Smooth muscle cell (in vitro differentiated cells): ENCODE measurements at regions not wholly inside any gene's neighbourhood (a gene's known extent, or its start where the extent isn't known, plus 50 kb on each side); places are given as distances from the start of the nearest gene placed in this dataset.

ENCODE experiments used
- DNase-seq: peaks from one replicate; lab custom pipeline; 2025; ENCODE audit not compliant: unreplicated experiment; lab: John Stamatoyannopoulos, UW
- H2AFZ ChIP-seq: fragments of 200-600 bp; sonication (generic); 2 replicates; pipeline ENCODE4 v1.6.0; 2016; ENCODE audit warnings: antibody characterized with exemption, low read depth, mild to moderate bottlenecking
- H3F3A ChIP-seq: fragments of 200-600 bp; sonication (generic); 2 replicates; pipeline ENCODE4 v1.6.0; 2017; ENCODE audit warnings: antibody characterized with exemption, low read depth
- H3K27ac ChIP-seq: fragments of 200-600 bp; sonication (generic); 2 replicates; pipeline ENCODE4 v1.5.1; 2016; ENCODE audit warnings: low read depth, mild to moderate bottlenecking
- H3K27me3 ChIP-seq: fragments of 200-600 bp; sonication (generic); 2 replicates; pipeline ENCODE4 v1.6.1; 2016; ENCODE audit warnings: low read depth, mild to moderate bottlenecking
- H3K36me3 ChIP-seq: fragments of 200-600 bp; sonication (generic); 2 replicates; pipeline ENCODE4 v1.5.1; 2016; ENCODE audit warnings: low read depth
- H3K4me1 ChIP-seq: fragments of 200-600 bp; sonication (generic); 2 replicates; pipeline ENCODE4 v1.5.1; 2016; ENCODE audit warnings: low read depth
- H3K4me2 ChIP-seq: fragments of 200-600 bp; sonication (generic); 2 replicates; pipeline ENCODE4 v1.6.0; 2016; ENCODE audit warnings: mild to moderate bottlenecking
- H3K4me3 ChIP-seq: fragments of 200-600 bp; sonication (generic); 2 replicates; pipeline ENCODE4 v1.5.1; 2016; ENCODE audit warnings: mild to moderate bottlenecking
- H3K79me2 ChIP-seq: fragments of 200-600 bp; sonication (generic); 2 replicates; pipeline ENCODE4 v1.6.0; 2016; ENCODE audit warnings: low read depth, mild to moderate bottlenecking
- H3K9ac ChIP-seq: fragments of 200-600 bp; sonication (generic); 2 replicates; pipeline ENCODE4 v1.6.0; 2016; ENCODE audit warnings: low read depth
- H3K9me3 ChIP-seq: fragments of 200-600 bp; sonication (generic); replicated peaks from 2 replicates; pipeline ENCODE4 v1.5.1; 2016; ENCODE audit warnings: low read depth
- H4K20me1 ChIP-seq: fragments of 200-600 bp; sonication (generic); 2 replicates; pipeline ENCODE4 v1.6.0; 2016; ENCODE audit warnings: low read depth
- WGBS: methylation state at CpG from one replicate; pipeline ENCODE4 v1.1.7; 2016; ENCODE audit warnings: low lambda C conversion rate; 5-methylcytosine and 5-hydroxymethylcytosine counted together
- TF ChIP-seq, protein P1 (sequence below): fragments of 200-600 bp; sonication (generic); IDR thresholded peaks from 2 replicates; pipeline ENCODE4 v1.5.1; 2017; ENCODE audit warnings: borderline replicate concordance, mild to moderate bottlenecking, antibody characterized with exemption; ENCODE audit not compliant: insufficient read depth, poor library complexity, severe bottlenecking

- WGBS: 89% methylated on average over 1 of the region's 1 CpG
- TF ChIP-seq, protein P1, sequence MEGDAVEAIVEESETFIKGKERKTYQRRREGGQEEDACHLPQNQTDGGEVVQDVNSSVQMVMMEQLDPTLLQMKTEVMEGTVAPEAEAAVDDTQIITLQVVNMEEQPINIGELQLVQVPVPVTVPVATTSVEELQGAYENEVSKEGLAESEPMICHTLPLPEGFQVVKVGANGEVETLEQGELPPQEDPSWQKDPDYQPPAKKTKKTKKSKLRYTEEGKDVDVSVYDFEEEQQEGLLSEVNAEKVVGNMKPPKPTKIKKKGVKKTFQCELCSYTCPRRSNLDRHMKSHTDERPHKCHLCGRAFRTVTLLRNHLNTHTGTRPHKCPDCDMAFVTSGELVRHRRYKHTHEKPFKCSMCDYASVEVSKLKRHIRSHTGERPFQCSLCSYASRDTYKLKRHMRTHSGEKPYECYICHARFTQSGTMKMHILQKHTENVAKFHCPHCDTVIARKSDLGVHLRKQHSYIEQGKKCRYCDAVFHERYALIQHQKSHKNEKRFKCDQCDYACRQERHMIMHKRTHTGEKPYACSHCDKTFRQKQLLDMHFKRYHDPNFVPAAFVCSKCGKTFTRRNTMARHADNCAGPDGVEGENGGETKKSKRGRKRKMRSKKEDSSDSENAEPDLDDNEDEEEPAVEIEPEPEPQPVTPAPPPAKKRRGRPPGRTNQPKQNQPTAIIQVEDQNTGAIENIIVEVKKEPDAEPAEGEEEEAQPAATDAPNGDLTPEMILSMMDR: no peak
- no peak for DNase-seq
- no peak overlapping the region for H2AFZ ChIP-seq
- no peak overlapping the region for H3K9ac ChIP-seq
- no peaks in the 10 kb centered on the region for H3K9me3 ChIP-seq
- no peaks in the 10 kb centered on the region for H3K27me3 ChIP-seq
- no peaks in the 10 kb centered on the region for H4K20me1 ChIP-seq
- H3K27ac ChIP-seq: no peak overlapping the region
- H3K79me2 ChIP-seq: no peaks in the 10 kb centered on the region
- no peaks in the 10 kb centered on the region for H3F3A ChIP-seq
- no peak overlapping the region for H3K4me2 ChIP-seq
- H3K36me3 ChIP-seq: no peaks in the 10 kb centered on the region
- H3K4me3 ChIP-seq: no peak overlapping the region
- no peaks in the 10 kb centered on the region for H3K4me1 ChIP-seq
Observed at GRCh38 chr4:65960751-65961150, 290.5 kb upstream of the EPHA5 start.

DNA sequence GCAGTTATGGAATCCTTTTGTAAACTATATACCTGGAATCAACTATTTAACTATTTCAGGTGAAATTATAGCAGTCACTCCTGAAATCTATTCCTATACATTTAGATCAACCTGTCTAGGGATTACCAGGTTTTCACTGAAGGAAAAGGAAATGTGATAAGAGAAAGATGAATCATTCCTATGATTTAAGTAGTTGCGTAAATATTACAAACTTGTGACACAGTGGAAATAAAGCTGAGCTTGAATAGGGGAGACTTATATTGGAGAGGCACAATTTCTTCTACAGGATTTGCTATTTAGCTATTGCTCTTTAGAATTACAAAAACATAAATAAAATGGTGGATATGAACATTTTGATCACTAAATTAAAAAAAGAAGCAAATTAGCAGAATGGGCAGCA, 284.1 kb upstream of the EPHA5 start:
- no peaks in the 10 kb centered on the region for H4K20me1 ChIP-seq
- no peaks in the 10 kb centered on the region for H3K9me3 ChIP-seq
- H3K27me3 ChIP-seq: no peaks in the 10 kb centered on the region
- H3K36me3 ChIP-seq: no peaks in the 10 kb centered on the region
- no peak overlapping the region for H3K4me2 ChIP-seq
- no peaks in the 10 kb centered on the region for H3F3A ChIP-seq
- no peaks in the 10 kb centered on the region for H3K79me2 ChIP-seq
- DNase-seq: no peak
- no peak overlapping the region for H3K27ac ChIP-seq
- TF ChIP-seq, protein P1: no peak
- no peak overlapping the region for H2AFZ ChIP-seq
- H3K9ac ChIP-seq: no peak overlapping the region
- WGBS: 93% methylated on average over 1 of the region's 1 CpG
- no peak overlapping the region for H3K4me3 ChIP-seq
- no peaks in the 10 kb centered on the region for H3K4me1 ChIP-seq

- H3K4me3 ChIP-seq: no peak overlapping the region
- no peaks in the 10 kb centered on the region for H3K36me3 ChIP-seq
- H3K79me2 ChIP-seq: no peaks in the 10 kb centered on the region
- no peaks in the 10 kb centered on the region for H3K9me3 ChIP-seq
- H3K4me1 ChIP-seq: no peaks in the 10 kb centered on the region
- H3F3A ChIP-seq: no peaks in the 10 kb centered on the region
- H4K20me1 ChIP-seq: no peaks in the 10 kb centered on the region
- H3K9ac ChIP-seq: no peak overlapping the region
- H3K4me2 ChIP-seq: no peak overlapping the region
- no peak for DNase-seq
- no peak overlapping the region for H2AFZ ChIP-seq
- TF ChIP-seq, protein P1: no peak
- H3K27ac ChIP-seq: no peak overlapping the region
- 86% methylated on average over 1 of the region's 1 CpG for WGBS
- H3K27me3 ChIP-seq: no peaks in the 10 kb centered on the region
Observed at GRCh38 chr4:65951177-65951576, 280.9 kb upstream of the EPHA5 start.

- TF ChIP-seq, protein P1: peak; percentile 16
- no peak overlapping the region for H3K27ac ChIP-seq
- H2AFZ ChIP-seq: peak overlapping the region; percentile 56
- no peaks in the 10 kb centered on the region for H3K9me3 ChIP-seq
- H3K9ac ChIP-seq: no peak overlapping the region
- peaks cover 12% of the 10 kb centered on the region for H3K4me1 ChIP-seq
- H3K4me2 ChIP-seq: peak overlapping the region; percentile 21
- no peaks in the 10 kb centered on the region for H3F3A ChIP-seq
- H3K79me2 ChIP-seq: no peaks in the 10 kb centered on the region
- no peaks in the 10 kb centered on the region for H3K36me3 ChIP-seq
- H4K20me1 ChIP-seq: no peaks in the 10 kb centered on the region
- H3K27me3 ChIP-seq: no peaks in the 10 kb centered on the region
- no peak for DNase-seq
- WGBS: 42% methylated on average over 2 of the region's 2 CpGs
- no peak overlapping the region for H3K4me3 ChIP-seq
Observed at GRCh38 chr4:65943076-65943475, 272.8 kb upstream of the EPHA5 start.
